ENCODE measurements at regions not wholly inside any gene's neighbourhood (a gene's known extent, or its start where the extent isn't known, plus 50 kb on each side); places are given as distances from the start of the nearest gene placed in this dataset.
"Not testable (repeated sequence)": the region's sequence is repeated elsewhere in the genome, so short reads cannot be mapped to it uniquely, and the experiment has no call there.

GRCh38 chr11:71095294-71095850 lies 157.0 kb downstream of the SHANK2 start:
- no peak for DNase-seq

- DNase-seq: no peak
Measured at GRCh38 chr11:71094296-71095077, 157.9 kb downstream of the SHANK2 start.

- DNase-seq: no peak
Measured at GRCh38 chr11:71093783-71094182, 158.6 kb downstream of the SHANK2 start.

GRCh38 chr11:71091506-71092265 lies 160.7 kb downstream of the SHANK2 start:
- no peak for DNase-seq

- no peak for DNase-seq
Measured at GRCh38 chr11:71089571-71089970, 162.8 kb downstream of the SHANK2 start.

GRCh38 chr11:71088314-71089215 lies 163.8 kb downstream of the SHANK2 start:
- DNase-seq: not testable (repeated sequence)

GRCh38 chr11:71086687-71087258 lies 165.6 kb downstream of the SHANK2 start:
- DNase-seq: no peak

GRCh38 chr11:71084306-71085012 lies 167.9 kb downstream of the SHANK2 start:
- no peak for DNase-seq

GRCh38 chr11:71083105-71083504 lies 169.3 kb downstream of the SHANK2 start:
- no peak for DNase-seq

- DNase-seq: no peak
Measured at GRCh38 chr11:71082454-71082853, 169.9 kb downstream of the SHANK2 start.

- DNase-seq: no peak
Measured at GRCh38 chr11:71081704-71082230, 170.6 kb downstream of the SHANK2 start.

- peak; percentile 76 for DNase-seq
Measured at GRCh38 chr11:71080239-71081097, 171.9 kb downstream of the SHANK2 start.

GRCh38 chr11:71079795-71080194 lies 172.6 kb downstream of the SHANK2 start:
- no peak for DNase-seq

- DNase-seq: peak; percentile 64
Measured at GRCh38 chr11:71078482-71078881, 173.9 kb downstream of the SHANK2 start.

- DNase-seq: no peak
Measured at GRCh38 chr11:71076525-71077304, 175.7 kb downstream of the SHANK2 start.

GRCh38 chr11:71075871-71076420 lies 176.4 kb downstream of the SHANK2 start:
- DNase-seq: no peak

GRCh38 chr11:71075116-71075720 lies 177.2 kb downstream of the SHANK2 start:
- no peak for DNase-seq

- no peak for DNase-seq
Measured at GRCh38 chr11:71071736-71072509, 180.5 kb downstream of the SHANK2 start.
